Skin epidermis (tissue), 12 donors: ENCODE measurements at regions not wholly inside any gene's neighbourhood (a gene's known extent, or its start where the extent isn't known, plus 50 kb on each side); places are given as distances from the start of the nearest gene placed in this dataset.

Source experiments
- H3K27ac ChIP-seq, 21 experiments: fragments of 200-600 bp; sonication (generic) in 11 of 21; one replicate each; pipeline ENCODE4 v1.5.0; 2020; ENCODE audit warnings: mild to moderate bottlenecking in 3 of 21, inconsistent platforms in 2 of 21, moderate library complexity in 2 of 21
- H3K4me3 ChIP-seq, 7 experiments: fragments of 200-600 bp; sonication (generic) in 2 of 7; one replicate each; pipeline ENCODE4 v1.5.0; 2020; ENCODE audit warnings: inconsistent platforms in 2 of 7, mild to moderate bottlenecking in 2 of 7, moderate library complexity in 1 of 7

GRCh38 chr2:223219872-223220657, 168.1 kb downstream of the KCNE4 start:
- H3K27ac ChIP-seq: no peak overlapping the region

GRCh38 chr2:223220658-223220925, 168.6 kb downstream of the KCNE4 start:
- no peak overlapping the region for H3K27ac ChIP-seq
- H3K4me3 ChIP-seq: no peak overlapping the region

More at GRCh38 chr2:223219872-223220657, 168.1 kb downstream of the KCNE4 start:
- no peak overlapping the region for H3K4me3 ChIP-seq

GRCh38 chr2:223221139-223221835, 169.3 kb downstream of the KCNE4 start:
- H3K4me3 ChIP-seq: no peak overlapping the region
- H3K27ac ChIP-seq: no peak overlapping the region

GRCh38 chr2:223222397-223222796, 170.4 kb downstream of the KCNE4 start:
- no peak overlapping the region for H3K27ac ChIP-seq
- no peak overlapping the region for H3K4me3 ChIP-seq

- H3K27ac ChIP-seq: no peak overlapping the region
- H3K4me3 ChIP-seq: no peak overlapping the region
Observed at GRCh38 chr2:223223156-223223555, 171.2 kb downstream of the KCNE4 start.

- Histone ChIP-seq H3K4me3 (no peak overlapping the region), H3K27ac (no peak overlapping the region)
Observed at GRCh38 chr2:223225266-223225665, 173.3 kb downstream of the KCNE4 start.

- Histone ChIP-seq H3K4me3 (no peak overlapping the region), H3K27ac (no peak overlapping the region)
Observed at GRCh38 chr2:223226264-223226663, 174.3 kb downstream of the KCNE4 start.

- Histone ChIP-seq H3K4me3 (no peak overlapping the region), H3K27ac (no peak overlapping the region)
Observed at GRCh38 chr2:223227338-223227737, 175.3 kb downstream of the KCNE4 start.

GRCh38 chr2:223228871-223229270, 176.9 kb downstream of the KCNE4 start:
- Histone ChIP-seq H3K4me3 (no peak overlapping the region), H3K27ac (no peak overlapping the region)

- H3K27ac ChIP-seq: no peak overlapping the region
- H3K4me3 ChIP-seq: no peak overlapping the region
Observed at GRCh38 chr2:223230352-223230751, 178.4 kb downstream of the KCNE4 start.

- no peak overlapping the region for H3K27ac ChIP-seq
Observed at GRCh38 chr2:223232285-223232684, 180.3 kb downstream of the KCNE4 start.

GRCh38 chr2:223232896-223233295, 180.9 kb downstream of the KCNE4 start:
- Histone ChIP-seq H3K4me3 (no peak overlapping the region), H3K27ac (no peak overlapping the region)

More at GRCh38 chr2:223232285-223232684, 180.3 kb downstream of the KCNE4 start:
- H3K4me3 ChIP-seq: no peak overlapping the region

GRCh38 chr2:223235986-223236385, 184.0 kb downstream of the KCNE4 start:
- Histone ChIP-seq H3K27ac (no peak overlapping the region), H3K4me3 (no peak overlapping the region)

GRCh38 chr2:223238301-223238700, 186.3 kb downstream of the KCNE4 start:
- Histone ChIP-seq H3K27ac (no peak overlapping the region), H3K4me3 (no peak overlapping the region)

GRCh38 chr2:223243233-223243632, 191.2 kb downstream of the KCNE4 start:
- H3K4me3 ChIP-seq: no peak overlapping the region
- no peak overlapping the region for H3K27ac ChIP-seq

- H3K4me3 ChIP-seq: no peak overlapping the region
- no peak overlapping the region for H3K27ac ChIP-seq
Observed at GRCh38 chr2:223247136-223247535, 195.1 kb downstream of the KCNE4 start.

GRCh38 chr2:223251656-223252229, 199.8 kb downstream of the KCNE4 start:
- H3K4me3 ChIP-seq: no peak overlapping the region
- no peak overlapping the region for H3K27ac ChIP-seq

- H3K27ac ChIP-seq: no peak overlapping the region
- H3K4me3 ChIP-seq: no peak overlapping the region
Observed at GRCh38 chr2:223260681-223261080, 208.7 kb downstream of the KCNE4 start.

GRCh38 chr2:223262946-223263345, 211.0 kb downstream of the KCNE4 start:
- Histone ChIP-seq H3K27ac (no peak overlapping the region), H3K4me3 (no peak overlapping the region)

GRCh38 chr2:223264541-223265193, 212.7 kb downstream of the KCNE4 start:
- no peak overlapping the region for H3K4me3 ChIP-seq
- no peak overlapping the region for H3K27ac ChIP-seq
